AG04449 (cell line): ENCODE measurements at regions not wholly inside any gene's neighbourhood (a gene's known extent, or its start where the extent isn't known, plus 50 kb on each side); places are given as distances from the start of the nearest gene placed in this dataset.

Source experiments
- CTCF ChIA-PET: fragments of 350-600 bp; formaldehyde crosslinking; extraction: SDS; loops from one replicate; lab custom pipeline; 2021; ENCODE audit warnings: antibody characterized with exemption; lab: Yijun Ruan, JAX
- POLR2A ChIA-PET: fragments of 400-600, 350-600 bp; formaldehyde crosslinking; extraction: SDS; loops from one replicate; lab custom pipeline; 2020; ENCODE audit warnings: antibody characterized with exemption, inconsistent platforms; lab: Yijun Ruan, JAX
- DNase-seq: peaks from one replicate; pipeline ENCODE4 v3.0.0-alpha.2; 2010; ENCODE audit warnings: low read depth, low spot score
- H3K4me3 ChIP-seq: 2 replicates; pipeline ENCODE4 v1.5.1; 2011; ENCODE audit warnings: low read depth, mild to moderate bottlenecking, control low read depth, low read length
- TF ChIP-seq, protein P1 (sequence below): IDR thresholded peaks from one replicate; pipeline ENCODE4 v1.5.1; 2011; ENCODE audit warnings: mild to moderate bottlenecking, moderate library complexity, low read length, control low read depth, inconsistent platforms; ENCODE audit not compliant: insufficient read depth; ENCODE audit errors: missing control alignments

- TF ChIP-seq, protein P1, sequence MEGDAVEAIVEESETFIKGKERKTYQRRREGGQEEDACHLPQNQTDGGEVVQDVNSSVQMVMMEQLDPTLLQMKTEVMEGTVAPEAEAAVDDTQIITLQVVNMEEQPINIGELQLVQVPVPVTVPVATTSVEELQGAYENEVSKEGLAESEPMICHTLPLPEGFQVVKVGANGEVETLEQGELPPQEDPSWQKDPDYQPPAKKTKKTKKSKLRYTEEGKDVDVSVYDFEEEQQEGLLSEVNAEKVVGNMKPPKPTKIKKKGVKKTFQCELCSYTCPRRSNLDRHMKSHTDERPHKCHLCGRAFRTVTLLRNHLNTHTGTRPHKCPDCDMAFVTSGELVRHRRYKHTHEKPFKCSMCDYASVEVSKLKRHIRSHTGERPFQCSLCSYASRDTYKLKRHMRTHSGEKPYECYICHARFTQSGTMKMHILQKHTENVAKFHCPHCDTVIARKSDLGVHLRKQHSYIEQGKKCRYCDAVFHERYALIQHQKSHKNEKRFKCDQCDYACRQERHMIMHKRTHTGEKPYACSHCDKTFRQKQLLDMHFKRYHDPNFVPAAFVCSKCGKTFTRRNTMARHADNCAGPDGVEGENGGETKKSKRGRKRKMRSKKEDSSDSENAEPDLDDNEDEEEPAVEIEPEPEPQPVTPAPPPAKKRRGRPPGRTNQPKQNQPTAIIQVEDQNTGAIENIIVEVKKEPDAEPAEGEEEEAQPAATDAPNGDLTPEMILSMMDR = no peak
- H3K4me3 ChIP-seq = no peak overlapping the region
- CTCF ChIA-PET = no interaction called here
- no peak for DNase-seq
- POLR2A ChIA-PET = no interaction called here
These were observed 1023.5 kb downstream of the BRD1 start for GRCh38 chr22:48803948-48804810.

GRCh38 chr22:48803171-48803947 is 1024.3 kb downstream of the BRD1 start:
- CTCF ChIA-PET = no interaction called here
- TF ChIP-seq, protein P1 = no peak
- no peak for DNase-seq
- no peak overlapping the region for H3K4me3 ChIP-seq
- POLR2A ChIA-PET = no interaction called here

- ChIA-PET POLR2A (no interaction called here), CTCF (no interaction called here)
- H3K4me3 ChIP-seq = no peak overlapping the region
- TF ChIP-seq, protein P1 = no peak
- no peak for DNase-seq
These were observed 1025.1 kb downstream of the BRD1 start for GRCh38 chr22:48802576-48802975.

- no peak overlapping the region for H3K4me3 ChIP-seq
- TF ChIP-seq, protein P1 = no peak
- DNase-seq = no peak
- ChIA-PET POLR2A (no interaction called here), CTCF (no interaction called here)
These were observed 1026.6 kb downstream of the BRD1 start for GRCh38 chr22:48800886-48801607.

DNA sequence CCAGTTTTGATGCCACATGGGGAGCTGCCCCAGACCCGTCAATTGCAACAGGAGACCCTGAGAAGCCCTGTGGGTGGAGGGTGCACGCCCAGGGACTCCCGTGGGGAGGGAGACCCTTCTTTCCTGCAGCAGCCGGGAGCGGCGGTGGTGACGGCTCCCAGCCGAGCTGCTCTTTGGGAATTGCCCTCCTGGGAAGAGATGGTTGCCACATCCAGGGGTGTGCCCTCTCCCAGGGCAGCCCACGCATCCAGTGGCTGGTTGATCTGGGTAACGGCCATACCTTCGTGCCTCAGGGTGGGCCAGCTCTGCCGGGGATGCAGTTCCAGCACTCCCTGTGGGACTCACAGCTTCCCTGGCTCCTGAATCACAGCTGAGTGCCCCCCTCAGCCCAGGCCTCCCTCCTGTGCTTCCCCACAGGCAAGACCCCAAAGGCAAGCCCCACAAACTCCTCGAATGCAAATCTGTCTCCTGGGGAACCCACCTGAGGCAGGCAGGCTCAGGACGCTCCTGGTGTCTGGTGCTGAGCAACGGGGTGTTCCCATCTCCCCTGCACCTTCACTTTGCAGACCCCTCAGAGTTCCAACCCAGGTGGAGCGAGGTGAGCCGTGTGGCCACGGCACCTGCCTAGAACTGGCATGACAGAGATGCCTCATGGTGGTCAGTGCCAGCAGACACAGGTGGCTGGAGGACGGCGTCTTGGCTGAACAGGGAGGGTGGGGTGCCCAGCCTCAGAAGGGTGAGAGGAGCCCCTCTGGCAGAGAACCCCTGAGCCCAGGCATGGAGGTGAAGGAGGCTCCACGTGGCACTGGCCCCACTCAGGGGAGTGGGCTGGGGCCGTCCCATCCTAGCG is 1027.4 kb downstream of the BRD1 start:
- TF ChIP-seq, protein P1 = no peak
- CTCF ChIA-PET = no interaction called here
- no peak for DNase-seq
- H3K4me3 ChIP-seq = no peak overlapping the region
- POLR2A ChIA-PET = no interaction called here
